OCI-LY7 (cell line): ENCODE measurements at regions not wholly inside any gene's neighbourhood (a gene's known extent, or its start where the extent isn't known, plus 50 kb on each side); places are given as distances from the start of the nearest gene placed in this dataset.

Experiments used
- BruUV-seq: library from RNA; stranded (reverse); fragments of 400-500 nt; replicated peaks from 2 replicates; lab custom pipeline; 2021; lab: Mats Ljungman, UMichigan
- CTCF ChIA-PET: fragments of 300-600 bp; sonication (Branson Sonifier 250); formaldehyde crosslinking; loops from one replicate; lab custom pipeline; 2022; ENCODE audit warnings: antibody characterized with exemption; ENCODE audit not compliant: unreplicated experiment; lab: Charles Lee
- POLR2A ChIA-PET: fragments of 300-600 bp; sonication (Branson Sonifier 250); formaldehyde crosslinking; loops from one replicate; lab custom pipeline; 2022; ENCODE audit warnings: antibody characterized with exemption; lab: Charles Lee
- DNase-seq: peaks from one replicate; pipeline ENCODE4 v3.0.0-alpha.2; 2015; ENCODE audit warnings: low spot score
- H2AFZ ChIP-seq: fragments of 200-600 bp; sonication (generic), shearing (Covaris generic); 2 replicates; pipeline ENCODE4 v1.6.1; 2014; ENCODE audit warnings: mild to moderate bottlenecking, antibody characterized with exemption, low read length, moderate library complexity
- H3K27ac ChIP-seq: fragments of 200-600 bp; sonication (generic); 2 replicates; pipeline ENCODE4 v1.5.1; 2014; ENCODE audit warnings: mixed run types, low read depth, mild to moderate bottlenecking, moderate library complexity, low read length, inconsistent platforms; ENCODE audit not compliant: poor library complexity, severe bottlenecking
- H3K36me3 ChIP-seq: fragments of 200-600 bp; sonication (generic); 2 replicates; pipeline ENCODE4 v1.6.1; 2014; ENCODE audit warnings: mild to moderate bottlenecking, antibody characterized with exemption, low read length, moderate library complexity, mixed read lengths; ENCODE audit not compliant: insufficient read depth
- H3K4me1 ChIP-seq: fragments of 200-600 bp; sonication (generic); 2 replicates; pipeline ENCODE4 v1.5.1; 2014; ENCODE audit warnings: mild to moderate bottlenecking, low read length; ENCODE audit not compliant: insufficient read depth, poor library complexity, severe bottlenecking
- H3K4me2 ChIP-seq: fragments of 200-600 bp; sonication (generic); 2 replicates; pipeline ENCODE4 v1.6.1; 2014; ENCODE audit warnings: mild to moderate bottlenecking, low read length
- H3K4me3 ChIP-seq: fragments of 200-600 bp; sonication (generic); 2 replicates; pipeline ENCODE4 v1.5.1; 2014; ENCODE audit warnings: mild to moderate bottlenecking, low read depth, low read length; ENCODE audit not compliant: poor library complexity, severe bottlenecking
- H3K79me2 ChIP-seq: fragments of 200-600 bp; sonication (generic); 2 replicates; pipeline ENCODE4 v1.6.1; 2016; ENCODE audit warnings: low read depth, mild to moderate bottlenecking, low read length, moderate library complexity, mixed read lengths; ENCODE audit not compliant: insufficient read depth
- H3K9me2 ChIP-seq: fragments of 200-600 bp; sonication (generic); 2 replicates; pipeline ENCODE4 v1.6.1; 2016; ENCODE audit warnings: mild to moderate bottlenecking, low read length, mixed read lengths; ENCODE audit not compliant: insufficient read depth
- H3K9me3 ChIP-seq: fragments of 200-600 bp; sonication (generic); 2 replicates; pipeline ENCODE4 v1.6.1; 2014; ENCODE audit warnings: mild to moderate bottlenecking, mixed run types, low read length, mixed read lengths
- H4K20me1 ChIP-seq: fragments of 200-600 bp; sonication (generic); 2 replicates; pipeline ENCODE4 v1.6.1; 2014; ENCODE audit warnings: mild to moderate bottlenecking, antibody characterized with exemption, low read length, moderate library complexity, mixed read lengths; ENCODE audit not compliant: insufficient read depth
- CTCF ChIP-seq: fragments of 200-600 bp; sonication (generic); conservative IDR thresholded peaks from 2 replicates; pipeline ENCODE4 v1.5.1; 2014; ENCODE audit warnings: mild to moderate bottlenecking, antibody characterized with exemption, low read length, moderate library complexity, mixed read lengths
- EZH2phosphoT487 ChIP-seq: fragments of 200-600 bp; sonication (generic); IDR thresholded peaks from 2 replicates; pipeline ENCODE4 v1.6.1; 2018; ENCODE audit warnings: low read depth, borderline replicate concordance, mild to moderate bottlenecking, mixed run types, antibody characterized with exemption, low read length, moderate library complexity, mixed read lengths
- intact Hi-C: fragments of 100-400 bp; cut with micrococcal nuclease; formaldehyde crosslinking; loops from one replicate; pipeline ENCODE4 v1.10.0; 2022; ENCODE audit not compliant: unreplicated experiment

DNA sequence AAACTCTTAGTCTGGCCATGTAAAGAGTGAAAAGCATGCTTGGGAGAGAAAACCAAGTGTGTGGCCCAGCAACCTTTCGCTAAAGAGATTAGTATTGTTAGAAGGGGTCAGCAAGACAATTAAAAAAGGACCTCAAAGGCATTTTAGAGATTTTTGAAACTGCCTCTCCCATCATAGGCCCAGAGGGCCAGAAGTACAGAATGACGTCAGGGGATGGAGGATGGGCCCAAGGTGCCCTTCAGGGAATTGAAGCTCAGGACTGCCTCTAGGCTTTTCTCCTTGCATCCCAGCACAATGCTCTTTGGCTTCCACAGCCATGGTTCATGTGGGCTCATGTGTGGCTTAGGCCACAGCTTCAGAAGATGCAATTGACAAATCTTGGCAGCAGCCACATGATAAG is 287.0 kb upstream of the COX7C start:
- ChIA-PET CTCF (no interaction called here), POLR2A (interaction anchor here (1.1 kb wide), 1 partner anchor 9 kb away, joined by 3 read pairs; no protein-coding TSS in a partner anchor)
- no peaks in the 10 kb centered on the region for H3K9me2 ChIP-seq
- TF ChIP-seq EZH2phosphoT487: no peak
- intact Hi-C loops: no loop called here
- H3K36me3 ChIP-seq: no peaks in the 10 kb centered on the region
- H3K79me2 ChIP-seq: no peaks in the 10 kb centered on the region
- no peak overlapping the region for H2AFZ ChIP-seq
- H4K20me1 ChIP-seq: no peaks in the 10 kb centered on the region
- H3K27ac ChIP-seq: no peak overlapping the region
- no peak for DNase-seq
- no peaks in the 10 kb centered on the region for H3K9me3 ChIP-seq
- H3K4me1 ChIP-seq: no peaks in the 10 kb centered on the region
- H3K4me2 ChIP-seq: no peak overlapping the region
- BruUV-seq: no TSS peak
- no peak overlapping the region for H3K4me3 ChIP-seq

DNA sequence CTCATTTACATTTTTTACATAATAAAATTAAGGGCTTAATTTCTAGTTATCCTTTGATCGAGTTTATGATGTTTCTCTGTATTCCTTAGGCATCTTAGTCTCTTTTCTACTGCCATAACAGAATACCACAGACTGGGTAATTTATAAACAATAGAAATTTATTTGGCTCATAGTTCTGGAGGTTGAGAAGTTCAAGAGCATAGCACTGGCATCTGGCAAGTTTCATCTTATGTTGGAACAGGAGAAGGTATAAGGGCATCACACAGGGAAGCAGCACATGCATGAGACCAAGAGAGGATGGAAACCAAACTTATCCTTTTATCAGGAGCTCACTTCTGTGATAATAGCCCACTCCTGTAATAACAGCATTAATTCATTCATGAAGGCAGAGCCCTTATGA is 284.9 kb upstream of the COX7C start:
- DNase-seq: no peak
- intact Hi-C loops: no loop called here
- H3K4me1 ChIP-seq: no peaks in the 10 kb centered on the region

DNA sequence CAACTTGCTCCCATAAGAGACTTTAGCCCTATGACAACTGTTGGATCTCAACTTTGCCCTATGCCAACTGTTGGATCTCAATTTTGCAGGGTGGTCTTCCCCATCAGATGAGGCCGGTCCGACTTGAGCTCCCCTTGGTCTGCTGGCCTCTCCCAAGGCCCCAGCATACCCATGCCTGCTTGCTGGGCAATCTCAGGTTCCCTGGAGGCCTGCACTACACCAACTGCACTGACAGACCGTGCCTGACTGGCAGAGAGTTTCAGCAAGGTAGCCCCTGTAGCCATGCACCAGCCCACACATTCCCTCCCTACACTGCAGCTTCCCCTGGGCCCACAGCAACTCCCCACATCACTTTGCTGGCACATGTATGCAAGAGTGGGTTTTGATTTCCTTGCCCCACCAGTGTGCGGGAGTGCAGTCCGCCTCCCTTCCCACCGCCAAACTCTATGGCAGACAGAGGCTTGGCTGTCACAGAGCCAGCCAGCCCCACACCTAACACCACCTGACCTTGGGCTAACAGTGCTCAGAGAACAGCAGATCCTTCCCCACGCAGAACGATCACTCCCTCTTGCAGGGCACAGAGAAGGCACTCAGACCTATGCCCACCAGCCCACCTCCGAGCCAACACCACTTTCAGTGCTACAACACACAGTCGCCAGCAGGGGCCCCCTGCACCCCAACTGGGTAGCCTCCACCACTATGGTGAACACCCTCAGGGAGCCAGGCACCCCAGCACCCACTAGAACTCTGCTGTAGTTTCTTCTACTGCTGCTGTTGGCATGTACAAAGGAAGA is 279.9 kb upstream of the COX7C start:
- Histone ChIP-seq H3K4me2 (no peak overlapping the region), H3K9me3 (no peaks in the 10 kb centered on the region), H2AFZ (no peak overlapping the region), H3K27ac (no peak overlapping the region), H3K9me2 (no peaks in the 10 kb centered on the region), H3K36me3 (no peaks in the 10 kb centered on the region), H3K4me3 (no peak overlapping the region), H3K79me2 (no peaks in the 10 kb centered on the region), H4K20me1 (no peaks in the 10 kb centered on the region), H3K4me1 (no peaks in the 10 kb centered on the region)
- DNase-seq: no peak
- ChIA-PET POLR2A (no interaction called here), CTCF (no interaction called here)
- intact Hi-C loops: no loop called here
- no TSS peak for BruUV-seq
- TF ChIP-seq CTCF (no peak), EZH2phosphoT487 (no peak)

More for the DNA sequence above, 284.9 kb upstream of the COX7C start:
- Histone ChIP-seq H3K9me3 (no peaks in the 10 kb centered on the region), H3K79me2 (no peaks in the 10 kb centered on the region), H3K27ac (no peak overlapping the region), H4K20me1 (no peaks in the 10 kb centered on the region), H3K9me2 (no peaks in the 10 kb centered on the region), H3K4me2 (no peak overlapping the region), H3K4me3 (no peak overlapping the region), H3K36me3 (no peaks in the 10 kb centered on the region), H2AFZ (no peak overlapping the region)
- no TSS peak for BruUV-seq
- TF ChIP-seq CTCF: no peak
- no peak for TF ChIP-seq EZH2phosphoT487
- ChIA-PET CTCF (no interaction called here), POLR2A (no interaction called here)
